GM19239 (cell line): ENCODE measurements at regions not wholly inside any gene's neighbourhood (a gene's known extent, or its start where the extent isn't known, plus 50 kb on each side); places are given as distances from the start of the nearest gene placed in this dataset.
"Not testable (repeated sequence)": the region's sequence is repeated elsewhere in the genome, so short reads cannot be mapped to it uniquely, and the experiment has no call there.

Experiments
- DNase-seq: peaks from one replicate; pipeline ENCODE4 v3.0.0; 2011; ENCODE audit warnings: low spot score; ENCODE audit not compliant: insufficient read length
- FAIRE-seq: peaks from 2 replicates; lab custom pipeline; 2011; peaks lifted over from hg19 to GRCh38; lab: Jason Lieb, UNC

- DNase-seq: no peak
- peak; percentile 26 for FAIRE-seq
Observed at GRCh38 chr1:100791586-100791985, 72.0 kb downstream of the VCAM1 start.

- FAIRE-seq (no peak), DNase-seq (no peak)
Observed at GRCh38 chr1:100793659-100794058, 74.1 kb downstream of the VCAM1 start.

GRCh38 chr1:100794748-100795645 is 75.5 kb downstream of the VCAM1 start:
- no peak for FAIRE-seq
- DNase-seq: no peak

GRCh38 chr1:100795646-100795985 is 76.1 kb downstream of the VCAM1 start:
- DNase-seq: no peak
- FAIRE-seq: no peak

- DNase-seq (no peak), FAIRE-seq (no peak)
Observed at GRCh38 chr1:100796046-100796445, 76.5 kb downstream of the VCAM1 start.

- no peak for DNase-seq
Observed at GRCh38 chr1:100799548-100799947, 80.0 kb downstream of the VCAM1 start.

GRCh38 chr1:100799954-100800612 is 80.5 kb downstream of the VCAM1 start:
- DNase-seq (no peak), FAIRE-seq (no peak)

More at GRCh38 chr1:100799548-100799947, 80.0 kb downstream of the VCAM1 start:
- no peak for FAIRE-seq

- not testable (repeated sequence) for FAIRE-seq, DNase-seq
Observed at GRCh38 chr1:100801256-100801655, 81.7 kb downstream of the VCAM1 start.

- DNase-seq, FAIRE-seq: not testable (repeated sequence)
Observed at GRCh38 chr1:100803280-100803679, 83.7 kb downstream of the VCAM1 start.

GRCh38 chr1:100806601-100807000 is 87.1 kb downstream of the VCAM1 start:
- DNase-seq: no peak

GRCh38 chr1:100810360-100810759 is 84.3 kb downstream of the EXTL2 start:
- FAIRE-seq: no peak

More at GRCh38 chr1:100806601-100807000, 87.1 kb downstream of the VCAM1 start:
- no peak for FAIRE-seq

GRCh38 chr1:100811808-100812207 is 82.8 kb downstream of the EXTL2 start:
- DNase-seq (no peak), FAIRE-seq (no peak)

More at GRCh38 chr1:100810360-100810759, 84.3 kb downstream of the EXTL2 start:
- no peak for DNase-seq

GRCh38 chr1:100814938-100815337 is 79.7 kb downstream of the EXTL2 start:
- DNase-seq, FAIRE-seq: not testable (repeated sequence)

GRCh38 chr1:100816049-100816448 is 78.6 kb downstream of the EXTL2 start:
- no peak for DNase-seq
- no peak for FAIRE-seq

- not testable (repeated sequence) for DNase-seq, FAIRE-seq
Observed at GRCh38 chr1:100820195-100820594, 74.4 kb downstream of the EXTL2 start.

- not testable (repeated sequence) for DNase-seq, FAIRE-seq
Observed at GRCh38 chr1:100821919-100822318, 72.7 kb downstream of the EXTL2 start.
